ENCODE measurements at regions not wholly inside any gene's neighbourhood (a gene's known extent, or its start where the extent isn't known, plus 50 kb on each side); places are given as distances from the start of the nearest gene placed in this dataset.
"Not testable (repeated sequence)": the region's sequence is repeated elsewhere in the genome, so short reads cannot be mapped to it uniquely, and the experiment has no call there.

GRCh38 chr7:112692333-112692732 is 97.9 kb downstream of the TMEM168 start:
- Histone ChIP-seq H3K4me2 (ENCODE audit: extremely low read depth, insufficient read depth, low read length) (no peak overlapping the region), H3K36me3 (ENCODE audit: control insufficient read depth, insufficient read depth, low read length) (no peaks in the 10 kb centered on the region), H3K4me3 (replicated peaks in 1 of 4; ENCODE audit: control extremely low read depth in 1 of 4, insufficient read depth in 1 of 4, low read depth in 3 of 4, low read length in 4 of 4) (no peak overlapping the region), H3K4me1 (ENCODE audit: control insufficient read depth, extremely low read depth, insufficient read depth, low read length) (no peaks in the 10 kb centered on the region), H4K20me1 (ENCODE audit: control insufficient read depth, extremely low read depth, insufficient read depth, low read length) (no peaks in the 10 kb centered on the region), H3K9ac (ENCODE audit: insufficient read depth, low read length) (no peak overlapping the region), H3K27me3 (ENCODE audit: control insufficient read depth, insufficient read depth, low read length) (no peaks in the 10 kb centered on the region), H2AFZ (ENCODE audit: low read length) (no peak overlapping the region), H3K79me2 (ENCODE audit: control insufficient read depth, insufficient read depth, low read length) (no peaks in the 10 kb centered on the region), H3K27ac (ENCODE audit: insufficient read depth, low read length) (no peak overlapping the region), H3K9me3 (ENCODE audit: control insufficient read depth, insufficient read depth, low read depth, low read length) (no peaks in the 10 kb centered on the region)
- no peak for DNase-seq (ENCODE audit: low read depth in 2 of 2)
- TF ChIP-seq EZH2 (IDR thresholded peaks at IDR 0.05; ENCODE audit: low read length, missing control alignments) (no peak), CTCF (conservative IDR thresholded peaks at IDR 0.05 in 1 of 2, IDR thresholded peaks at IDR 0.05 in 1 of 2; ENCODE audit: low read depth in 1 of 2, low read length in 2 of 2) (no peak)

GRCh38 chr7:112697211-112697610 is 93.0 kb downstream of the TMEM168 start:
- H3K4me2 ChIP-seq (ENCODE audit: extremely low read depth, insufficient read depth, low read length); H4K20me1 ChIP-seq (ENCODE audit: control insufficient read depth, extremely low read depth, insufficient read depth, low read length); H3K79me2 ChIP-seq (ENCODE audit: control insufficient read depth, insufficient read depth, low read length); H3K9ac ChIP-seq (ENCODE audit: insufficient read depth, low read length); H3K9me3 ChIP-seq (ENCODE audit: control insufficient read depth, insufficient read depth, low read depth, low read length); H3K27ac ChIP-seq (ENCODE audit: insufficient read depth, low read length); H3K36me3 ChIP-seq (ENCODE audit: control insufficient read depth, insufficient read depth, low read length); H3K4me3 ChIP-seq (replicated peaks in 1 of 4; ENCODE audit: control extremely low read depth in 1 of 4, insufficient read depth in 1 of 4, low read depth in 3 of 4, low read length in 4 of 4); H3K27me3 ChIP-seq (ENCODE audit: control insufficient read depth, insufficient read depth, low read length); H2AFZ ChIP-seq (ENCODE audit: low read length); DNase-seq (ENCODE audit: low read depth in 2 of 2); H3K4me1 ChIP-seq (ENCODE audit: control insufficient read depth, extremely low read depth, insufficient read depth, low read length): not testable (repeated sequence)

GRCh38 chr7:112699725-112700513 is 90.3 kb downstream of the TMEM168 start:
- TF ChIP-seq EZH2 (IDR thresholded peaks at IDR 0.05; ENCODE audit: low read length, missing control alignments), result no peak
- no peak for TF ChIP-seq CTCF (conservative IDR thresholded peaks at IDR 0.05 in 1 of 2, IDR thresholded peaks at IDR 0.05 in 1 of 2; ENCODE audit: low read depth in 1 of 2, low read length in 2 of 2)
- H3K4me3 ChIP-seq (replicated peaks in 1 of 4; ENCODE audit: control extremely low read depth in 1 of 4, insufficient read depth in 1 of 4, low read depth in 3 of 4, low read length in 4 of 4), result no peak overlapping the region
- no peak overlapping the region for H3K27ac ChIP-seq (ENCODE audit: insufficient read depth, low read length)
- no peaks in the 10 kb centered on the region for H3K36me3 ChIP-seq (ENCODE audit: control insufficient read depth, insufficient read depth, low read length)
- H2AFZ ChIP-seq (ENCODE audit: low read length), result no peak overlapping the region
- no peak overlapping the region for H3K9ac ChIP-seq (ENCODE audit: insufficient read depth, low read length)
- H3K27me3 ChIP-seq (ENCODE audit: control insufficient read depth, insufficient read depth, low read length), result no peaks in the 10 kb centered on the region
- no peaks in the 10 kb centered on the region for H3K9me3 ChIP-seq (ENCODE audit: control insufficient read depth, insufficient read depth, low read depth, low read length)
- H3K4me2 ChIP-seq (ENCODE audit: extremely low read depth, insufficient read depth, low read length), result no peak overlapping the region
- no peaks in the 10 kb centered on the region for H4K20me1 ChIP-seq (ENCODE audit: control insufficient read depth, extremely low read depth, insufficient read depth, low read length)
- H3K79me2 ChIP-seq (ENCODE audit: control insufficient read depth, insufficient read depth, low read length), result no peaks in the 10 kb centered on the region
- no peaks in the 10 kb centered on the region for H3K4me1 ChIP-seq (ENCODE audit: control insufficient read depth, extremely low read depth, insufficient read depth, low read length)
- no peak for DNase-seq (ENCODE audit: low read depth in 2 of 2)

All from fibroblast of lung (primary cell).